GM21717 (cell line): ENCODE measurements at regions not wholly inside any gene's neighbourhood (a gene's known extent, or its start where the extent isn't known, plus 50 kb on each side); places are given as distances from the start of the nearest gene placed in this dataset.
"Not testable (repeated sequence)": the region's sequence is repeated elsewhere in the genome, so short reads cannot be mapped to it uniquely, and the experiment has no call there.

ENCODE experiments used
- ATAC-seq: cut with Tn5 transposase; IDR thresholded peaks from one replicate; pipeline ENCODE4 v1.9.1; 2021; ENCODE audit warnings: mild to moderate bottlenecking, moderate library complexity; ENCODE audit not compliant: unreplicated experiment

- ATAC-seq, result no peak
Measured at GRCh38 chr1:81738875-81739274, 61.9 kb upstream of the ADGRL2 start.

DNA sequence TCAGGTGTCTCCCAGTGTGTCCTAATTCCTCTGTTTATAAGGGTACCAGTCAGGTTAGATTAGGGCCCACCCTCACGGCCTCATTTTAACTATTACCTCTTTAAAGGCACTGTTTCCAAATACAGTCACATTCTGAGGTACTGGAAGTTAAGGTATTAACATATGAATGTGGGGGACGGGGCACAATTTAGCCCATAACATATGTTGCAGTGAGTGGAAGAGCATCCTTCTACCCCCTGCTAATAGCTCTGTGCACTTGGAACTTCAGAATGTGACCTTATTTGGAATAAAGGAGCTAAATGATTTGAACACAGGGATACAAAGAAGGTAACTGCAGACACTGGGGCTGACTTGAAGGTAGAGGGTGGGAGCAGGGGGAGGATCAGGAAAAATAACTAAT lies 67.3 kb upstream of the ADGRL2 start:
- no peak for ATAC-seq

- no peak for ATAC-seq
Measured at GRCh38 chr1:81731989-81732388, 68.7 kb upstream of the ADGRL2 start.

GRCh38 chr1:81730881-81731280 lies 69.9 kb upstream of the ADGRL2 start:
- ATAC-seq, result no peak

GRCh38 chr1:81730299-81730698 lies 70.4 kb upstream of the ADGRL2 start:
- not testable (repeated sequence) for ATAC-seq

DNA sequence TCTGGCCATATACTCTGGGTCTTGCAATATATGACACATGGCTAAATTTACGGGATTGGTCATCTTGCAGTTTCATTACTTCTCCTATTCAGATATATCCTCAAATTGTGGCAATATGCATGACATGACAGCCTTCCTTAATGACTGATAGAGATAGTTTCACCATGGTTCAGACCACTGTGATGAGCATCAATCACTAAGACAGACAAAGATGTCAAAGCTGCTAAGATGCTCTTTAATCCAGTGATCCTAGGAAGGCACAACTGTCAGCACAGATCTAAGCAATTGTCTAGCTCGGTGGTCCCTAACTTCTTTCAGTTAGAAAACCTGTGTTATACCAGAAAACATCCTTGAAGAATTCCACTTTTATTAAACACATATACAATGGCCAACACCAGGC lies 70.9 kb upstream of the ADGRL2 start:
- ATAC-seq, result no peak

GRCh38 chr1:81729239-81729638 lies 71.5 kb upstream of the ADGRL2 start:
- no peak for ATAC-seq

- ATAC-seq, result no peak
Measured at GRCh38 chr1:81725823-81726222, 74.9 kb upstream of the ADGRL2 start.

DNA sequence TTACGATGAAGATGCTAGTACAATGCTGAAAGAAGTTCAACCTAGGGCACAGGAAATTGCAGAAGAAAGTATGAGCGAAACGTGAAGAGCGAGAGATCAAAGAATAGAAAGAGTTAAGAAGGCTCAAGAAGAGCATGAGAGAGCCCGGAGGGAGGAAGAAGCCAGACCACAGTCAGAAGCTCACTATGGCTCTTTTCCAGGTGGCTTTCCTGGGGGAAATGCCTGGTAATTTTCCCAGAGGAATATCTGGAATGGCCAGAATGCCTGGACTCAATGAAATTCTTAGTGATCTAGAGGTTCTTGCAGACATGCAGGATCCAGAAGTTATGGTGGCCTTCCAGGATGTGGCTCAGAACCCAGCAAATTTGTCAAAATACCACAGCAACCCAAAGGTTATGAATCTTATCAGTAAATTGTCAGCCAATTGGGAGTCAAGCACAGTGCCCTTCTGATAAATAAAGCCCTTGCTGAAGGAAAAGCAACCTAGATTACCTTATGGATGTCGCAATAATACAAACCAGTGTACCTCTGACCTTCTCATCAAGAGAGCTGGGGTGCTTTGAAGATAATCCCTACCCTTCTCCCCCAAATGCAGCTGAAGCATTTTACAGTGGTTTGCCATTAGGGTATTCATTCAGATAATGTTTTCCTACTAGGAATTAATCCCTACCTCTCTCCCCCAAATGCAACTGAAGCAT lies 78.0 kb upstream of the ADGRL2 start:
- ATAC-seq, result not testable (repeated sequence)

- not testable (repeated sequence) for ATAC-seq
Measured at GRCh38 chr1:81720256-81720655, 80.5 kb upstream of the ADGRL2 start.

- no peak for ATAC-seq
Measured at GRCh38 chr1:81717230-81717629, 83.5 kb upstream of the ADGRL2 start.

- ATAC-seq, result no peak
Measured at GRCh38 chr1:81715391-81715790, 85.3 kb upstream of the ADGRL2 start.

DNA sequence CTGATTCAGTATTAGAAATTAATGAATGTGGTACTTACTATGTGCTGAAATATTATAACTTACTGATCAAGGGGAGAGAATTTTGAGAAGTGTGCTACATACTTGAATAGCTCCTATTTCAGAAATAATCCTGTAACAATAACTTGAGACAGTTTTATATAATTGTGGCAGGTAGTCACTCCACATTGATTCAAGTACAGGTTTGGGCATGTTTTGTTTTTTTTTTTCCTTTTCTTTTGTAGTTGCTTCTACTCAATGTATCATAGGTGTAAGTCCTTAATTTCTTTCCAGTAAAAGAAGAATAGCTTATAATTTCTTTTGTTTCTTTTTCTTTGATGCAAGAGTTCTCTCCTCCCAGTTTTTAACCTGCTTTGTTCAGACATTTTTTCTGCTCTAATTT lies 86.1 kb upstream of the ADGRL2 start:
- no peak for ATAC-seq

DNA sequence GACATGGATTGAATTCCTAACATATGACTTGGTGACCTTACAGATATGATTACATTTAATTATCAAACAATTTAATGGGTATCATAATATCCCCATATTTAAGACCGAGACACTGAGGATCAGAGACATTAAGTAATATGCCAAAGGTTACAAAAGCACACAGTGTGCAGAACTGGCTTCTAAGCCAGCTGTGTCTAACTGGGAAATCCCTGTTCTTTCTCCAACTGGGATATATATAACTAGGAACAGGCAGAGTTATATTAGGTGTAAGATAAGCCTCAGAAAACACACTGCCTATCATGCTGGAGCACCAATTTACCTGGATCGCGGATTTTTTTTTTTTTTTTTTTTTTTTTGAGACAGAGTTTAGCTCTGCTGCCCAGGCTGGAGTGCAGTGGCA lies 88.3 kb upstream of the ADGRL2 start:
- no peak for ATAC-seq

DNA sequence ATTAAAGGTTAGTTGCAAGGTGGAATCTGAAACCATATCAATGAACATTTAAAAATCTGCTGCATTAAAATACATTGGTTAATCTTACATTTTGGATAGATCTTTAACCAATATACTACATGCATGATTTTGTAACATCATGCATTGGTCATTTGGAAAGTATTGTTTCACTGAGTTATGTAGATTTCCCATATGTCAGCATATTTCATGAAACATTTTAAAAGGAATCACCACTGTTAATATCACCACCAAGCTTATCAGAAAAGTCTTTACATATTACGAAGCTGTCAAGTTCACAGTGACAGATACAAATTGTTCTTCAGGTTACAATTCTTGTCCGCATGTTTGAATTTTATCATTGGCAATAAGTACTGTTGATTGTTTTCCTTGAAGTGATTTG lies 89.9 kb upstream of the ADGRL2 start:
- ATAC-seq, result no peak

GRCh38 chr1:81708250-81708649 lies 92.5 kb upstream of the ADGRL2 start:
- no peak for ATAC-seq

GRCh38 chr1:81706650-81707435 lies 93.9 kb upstream of the ADGRL2 start:
- no peak for ATAC-seq

DNA sequence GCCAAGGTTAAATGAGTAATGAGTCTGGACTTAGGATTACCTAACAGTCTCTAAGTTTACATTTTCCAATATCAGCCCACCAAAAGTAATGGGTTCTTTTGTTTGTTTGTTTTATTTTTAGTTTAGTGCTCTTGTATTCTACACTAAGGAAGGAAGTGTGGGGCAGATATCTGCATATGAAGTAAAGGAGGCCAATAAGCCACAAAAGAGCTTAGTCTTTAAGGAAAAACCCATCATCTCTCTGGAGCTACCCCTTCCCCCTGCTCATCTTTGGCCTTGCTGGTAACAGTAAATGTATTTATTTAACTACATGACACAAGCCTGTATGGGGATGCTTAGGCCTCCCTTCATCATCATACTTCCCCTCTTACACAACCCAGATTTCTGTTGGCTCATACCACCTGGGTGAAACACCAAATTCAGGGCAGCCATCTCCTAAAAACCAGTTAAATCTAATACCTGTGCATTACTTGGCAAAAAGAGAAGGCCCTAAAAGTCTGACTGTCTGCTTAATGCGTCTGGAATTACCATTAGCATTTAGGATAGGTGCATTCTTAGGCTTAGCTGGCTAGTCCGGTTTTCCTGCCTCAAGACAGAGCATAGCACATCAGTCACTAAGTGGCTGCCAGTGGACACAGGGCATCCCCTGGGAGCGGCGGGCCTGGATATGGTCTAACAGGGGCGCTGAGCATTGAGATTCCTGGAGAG lies 96.8 kb upstream of the ADGRL2 start:
- no peak for ATAC-seq

- no peak for ATAC-seq
Measured at GRCh38 chr1:81703391-81703755, 97.4 kb upstream of the ADGRL2 start.

DNA sequence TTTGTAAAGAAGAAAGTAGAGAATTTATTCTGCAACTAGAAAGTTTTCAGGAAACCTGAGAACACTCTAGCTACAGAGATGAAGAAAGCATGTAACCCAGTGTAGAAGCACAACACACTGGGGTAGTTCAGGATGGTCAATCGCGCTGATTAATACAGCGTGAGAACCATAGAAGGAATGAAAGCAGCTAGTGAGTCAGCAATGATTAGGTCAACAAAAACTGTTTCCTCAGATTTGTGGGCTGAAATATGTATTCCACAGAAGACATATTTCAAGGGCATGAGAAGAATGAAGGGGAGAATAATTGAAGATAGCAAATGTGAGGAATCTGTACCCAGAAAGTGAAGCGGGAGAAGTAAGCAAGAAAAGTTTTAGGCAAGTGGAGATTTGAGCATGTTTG lies 97.8 kb upstream of the ADGRL2 start:
- no peak for ATAC-seq

- ATAC-seq, result peak; percentile 52
Measured at GRCh38 chr1:81702079-81702715, 98.5 kb upstream of the ADGRL2 start.
